ENCODE measurements at regions not wholly inside any gene's neighbourhood (a gene's known extent, or its start where the extent isn't known, plus 50 kb on each side); places are given as distances from the start of the nearest gene placed in this dataset.

DNA sequence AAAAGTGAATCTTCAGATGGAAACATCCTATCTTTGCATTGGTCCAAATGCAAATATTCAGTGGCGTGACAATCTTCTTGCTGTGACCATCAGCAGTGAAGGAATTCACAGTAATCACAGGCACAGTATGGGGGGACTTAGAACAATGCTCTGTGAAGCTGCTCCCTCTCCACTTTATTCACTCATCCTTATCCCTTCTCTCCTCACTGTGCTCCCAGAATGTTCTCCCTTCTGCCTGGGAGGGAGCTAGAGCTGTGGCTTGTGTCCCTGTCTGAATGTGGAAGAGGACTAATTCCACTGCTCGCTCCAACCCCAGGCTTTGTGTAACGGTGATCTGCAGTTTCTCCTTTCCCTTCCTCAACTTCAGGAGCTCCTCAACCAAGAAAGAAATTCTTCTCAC is 243.7 kb downstream of the ALDH8A1 start:
- TF ChIP-seq MYC (IDR thresholded peaks at IDR 0.05; ENCODE audit: low read depth, low read length) (no peak), CTCF (IDR thresholded peaks at IDR 0.05; ENCODE audit: extremely low read depth in 1 of 2, insufficient read depth in 1 of 2, low read depth in 1 of 2, low read length in 2 of 2) (no peak), JUN (IDR thresholded peaks at IDR 0.05; ENCODE audit: borderline replicate concordance, insufficient read depth, insufficient read length, low read depth) (no peak), EZH2 (IDR thresholded peaks at IDR 0.05; ENCODE audit: borderline replicate concordance, low read depth, low read length, severe bottlenecking) (no peak), POLR2AphosphoS5 (IDR thresholded peaks at IDR 0.05; ENCODE audit: insufficient read depth, low read depth, low read length) (no peak), POLR2A (IDR thresholded peaks at IDR 0.05; ENCODE audit: low read depth, low read length) (no peak), MAX (IDR thresholded peaks at IDR 0.05; ENCODE audit: insufficient read depth, insufficient read length) (no peak), FOS (IDR thresholded peaks at IDR 0.05; ENCODE audit: borderline replicate concordance, insufficient read depth, low read length) (no peak)

Data from endothelial cell of umbilical vein (primary cell).